ENCODE measurements at regions not wholly inside any gene's neighbourhood (a gene's known extent, or its start where the extent isn't known, plus 50 kb on each side); places are given as distances from the start of the nearest gene placed in this dataset.

GRCh38 chr1:166579557-166580501, 259.4 kb upstream of the POGK start:
- ATAC-seq (ENCODE audit: low FRiP score in 2 of 2) (no peak), DNase-seq (no peak)
- Histone ChIP-seq H3K27me3 (no peaks in the 10 kb centered on the region), H3K4me1 (no peaks in the 10 kb centered on the region), H3K9me3 (no peaks in the 10 kb centered on the region), H3K36me3 (no peaks in the 10 kb centered on the region), H3K27ac (no peak overlapping the region), H3K4me3 (no peak overlapping the region)
- 74 to 86% methylated on average over 7 of the region's 7 CpGs for WGBS, 2 donors
- TF ChIP-seq EP300 (IDR thresholded peaks at IDR 0.05) (no peak), POLR2AphosphoS5 (IDR thresholded peaks at IDR 0.05) (no peak), POLR2A (IDR thresholded peaks at IDR 0.05) (no peak), CTCF (IDR thresholded peaks at IDR 0.05) (no peak)

- WGBS, 2 donors, result 83 to 88% methylated on average over 6 of the region's 6 CpGs
- H3K36me3 ChIP-seq, result no peaks in the 10 kb centered on the region
- TF ChIP-seq POLR2A (IDR thresholded peaks at IDR 0.05) (no peak), POLR2AphosphoS5 (IDR thresholded peaks at IDR 0.05) (no peak), CTCF (IDR thresholded peaks at IDR 0.05) (no peak), EP300 (IDR thresholded peaks at IDR 0.05) (no peak)
Observed at GRCh38 chr1:166588741-166589140, 250.5 kb upstream of the POGK start.

DNA sequence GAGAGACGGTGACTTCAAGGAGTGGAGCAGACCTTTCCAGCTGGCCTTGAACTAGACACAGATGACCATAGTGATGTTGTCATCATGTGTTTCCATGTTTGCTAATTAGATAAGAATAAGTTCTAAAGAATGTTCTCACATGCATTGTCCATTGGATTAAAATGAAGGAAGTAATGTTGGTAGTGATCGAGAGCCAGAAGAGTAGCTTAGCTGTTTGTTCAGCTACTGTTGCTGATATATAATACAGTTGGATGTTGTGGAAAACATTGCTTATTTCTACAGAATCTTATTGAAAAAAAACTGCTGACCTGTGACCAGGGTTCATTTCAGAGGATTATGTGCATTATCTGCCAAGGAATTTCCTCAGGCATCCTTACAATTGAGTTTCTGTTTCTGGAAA, 249.1 kb upstream of the POGK start:
- H3K4me1 ChIP-seq, result no peaks in the 10 kb centered on the region
- no peaks in the 10 kb centered on the region for H3K36me3 ChIP-seq
- no peak overlapping the region for H3K4me3 ChIP-seq
- no peak overlapping the region for H3K27ac ChIP-seq
- TF ChIP-seq CTCF (IDR thresholded peaks at IDR 0.05) (no peak), POLR2AphosphoS5 (IDR thresholded peaks at IDR 0.05) (no peak), POLR2A (IDR thresholded peaks at IDR 0.05) (no peak), EP300 (IDR thresholded peaks at IDR 0.05) (no peak)
- ATAC-seq (ENCODE audit: low FRiP score in 2 of 2), result no peak
- 87 to 95% methylated on average over 2 of the region's 2 CpGs for WGBS, 2 donors
- no peaks in the 10 kb centered on the region for H3K9me3 ChIP-seq
- DNase-seq, result no peak
- no peaks in the 10 kb centered on the region for H3K27me3 ChIP-seq

More at GRCh38 chr1:166588741-166589140, 250.5 kb upstream of the POGK start:
- DNase-seq (no peak), ATAC-seq (ENCODE audit: low FRiP score in 2 of 2) (no peak)
- Histone ChIP-seq H3K27me3 (no peaks in the 10 kb centered on the region), H3K4me3 (no peak overlapping the region), H3K9me3 (no peaks in the 10 kb centered on the region), H3K4me1 (no peaks in the 10 kb centered on the region), H3K27ac (no peak overlapping the region)

DNA sequence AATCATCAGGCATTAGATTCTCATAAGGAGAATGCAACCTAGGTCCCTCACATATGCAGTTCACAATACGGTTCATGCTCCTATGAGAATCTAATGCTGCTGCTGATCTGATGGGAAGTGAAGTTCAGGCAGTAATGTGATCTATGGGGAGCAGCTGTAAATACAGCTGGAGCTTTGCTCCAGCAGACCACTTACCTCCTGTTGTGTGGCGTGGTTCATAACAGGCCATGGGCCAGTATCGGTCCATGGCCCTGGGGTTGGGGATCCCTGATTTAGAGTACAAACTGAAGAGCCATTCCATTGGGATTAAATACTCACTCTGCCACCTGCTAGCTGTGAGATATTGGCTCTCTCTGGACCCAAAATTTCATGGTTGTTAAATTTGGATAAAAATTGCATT, 244.6 kb upstream of the POGK start:
- no peak for TF ChIP-seq EP300 (IDR thresholded peaks at IDR 0.05)
- no peak for TF ChIP-seq POLR2A (IDR thresholded peaks at IDR 0.05)
- TF ChIP-seq CTCF (IDR thresholded peaks at IDR 0.05), result no peak
- TF ChIP-seq POLR2AphosphoS5 (IDR thresholded peaks at IDR 0.05), result no peak
- H3K27me3 ChIP-seq, result no peaks in the 10 kb centered on the region
- no peak for DNase-seq
- H3K4me3 ChIP-seq, result no peak overlapping the region
- H3K9me3 ChIP-seq, result no peaks in the 10 kb centered on the region
- H3K27ac ChIP-seq, result no peak overlapping the region
- no peak for ATAC-seq (ENCODE audit: low FRiP score in 2 of 2)
- H3K4me1 ChIP-seq, result no peaks in the 10 kb centered on the region
- WGBS, 2 donors, result 91 to 94% methylated on average over 3 of the region's 3 CpGs
- no peaks in the 10 kb centered on the region for H3K36me3 ChIP-seq

DNA sequence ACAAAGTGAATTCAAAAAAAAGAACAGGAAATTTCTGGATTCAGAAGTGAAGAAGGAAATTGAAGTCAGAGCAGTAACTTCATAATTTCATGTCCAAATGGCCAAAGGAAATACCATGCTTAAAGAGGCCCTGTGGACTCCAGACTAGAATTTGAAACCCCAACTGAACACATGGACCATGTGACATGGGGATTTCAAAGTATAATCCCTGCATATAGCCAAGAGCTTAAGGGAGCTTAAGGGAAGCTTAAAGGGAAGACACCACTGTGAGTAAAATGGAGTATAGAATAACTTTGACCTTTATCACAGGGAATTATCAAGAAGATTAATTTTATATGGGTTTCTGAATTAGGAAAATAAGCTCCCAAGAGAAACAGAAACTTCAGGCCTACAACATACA, 241.8 kb upstream of the POGK start:
- H3K4me1 ChIP-seq, result no peaks in the 10 kb centered on the region
- H3K9me3 ChIP-seq, result no peaks in the 10 kb centered on the region
- ATAC-seq (ENCODE audit: low FRiP score in 2 of 2), result no peak
- no peak overlapping the region for H3K27ac ChIP-seq
- H3K4me3 ChIP-seq, result no peak overlapping the region
- no peaks in the 10 kb centered on the region for H3K27me3 ChIP-seq
- H3K36me3 ChIP-seq, result no peaks in the 10 kb centered on the region
- no peak for TF ChIP-seq CTCF (IDR thresholded peaks at IDR 0.05)
- TF ChIP-seq POLR2AphosphoS5 (IDR thresholded peaks at IDR 0.05), result no peak
- TF ChIP-seq EP300 (IDR thresholded peaks at IDR 0.05), result no peak
- no peak for TF ChIP-seq POLR2A (IDR thresholded peaks at IDR 0.05)
- no peak for DNase-seq
